K562 (cell line): ENCODE measurements at regions not wholly inside any gene's neighbourhood (a gene's known extent, or its start where the extent isn't known, plus 50 kb on each side); places are given as distances from the start of the nearest gene placed in this dataset.

Source experiments
- ATAC-seq: fragments of 200-7000 bp; cut with Tn5 transposase; 3 replicates; pipeline ENCODE4 v1.9.1; 2020; ENCODE audit warnings: moderate library complexity
- BruUV-seq: library from RNA; stranded (reverse); fragments of 400-500 nt; replicated peaks from 2 replicates; lab custom pipeline; 2021; lab: Mats Ljungman, UMichigan
- CTCF ChIA-PET: fragments of 300-600 bp; formaldehyde crosslinking; extraction: SDS; loops from one replicate; lab custom pipeline; 2021; ENCODE audit warnings: low intra/inter-chr PET ratio; lab: Yijun Ruan, JAX
- POLR2A ChIA-PET: fragments of 300-600, 350-650 bp; sonication (Branson Sonifier 250); formaldehyde crosslinking; extraction: SDS; loops from one replicate; lab custom pipeline; 2021; ENCODE audit warnings: antibody characterized with exemption, inconsistent platforms; lab: Yijun Ruan, JAX
- DNase-seq, 4 experiments: peaks; one replicate each; pipeline versions ENCODE4 v3.0.0 to v3.0.0-alpha.2; 2011 to 2018; ENCODE audit warnings: low spot score in 3 of 4, mixed read lengths in 3 of 4; ENCODE audit errors: extremely low read depth in 1 of 4
- FAIRE-seq: peaks from 2 replicates; lab custom pipeline; 2011; peaks lifted over from hg19 to GRCh38; lab: Jason Lieb, UNC
- H2AFZ ChIP-seq: 2 replicates; pipeline ENCODE4 v1.6.0; 2011; ENCODE audit warnings: low read depth, low read length, control low read depth, inconsistent platforms
- H3K27ac ChIP-seq: fragments of 200-600 bp; 3 replicates; pipeline ENCODE4 v1.8.0; 2011; ENCODE audit warnings: low read depth, mild to moderate bottlenecking, control low read depth, inconsistent platforms, low read length, moderate library complexity, mixed read lengths; ENCODE audit errors: extremely low read depth
- H3K27me3 ChIP-seq, 2 experiments: fragments of 300-600 bp in 1 of 2; 2 replicates in 1 of 2; 3 replicates in 1 of 2; pipeline versions ENCODE4 v1.6.0 to v1.8.0; 2011; ENCODE audit warnings: inconsistent platforms in 2 of 2, low read length in 2 of 2, mild to moderate bottlenecking in 1 of 2, mixed read lengths in 1 of 2, moderate library complexity in 1 of 2; ENCODE audit not compliant: control insufficient read depth in 2 of 2, insufficient read depth in 2 of 2
- H3K36me3 ChIP-seq: fragments of 300-600 bp; 3 replicates; pipeline ENCODE4 v1.8.0; 2011; ENCODE audit warnings: mild to moderate bottlenecking, low read length, inconsistent platforms; ENCODE audit not compliant: control insufficient read depth, insufficient read depth
- H3K4me1 ChIP-seq, 2 experiments: fragments of 200-600 bp in 1 of 2; replicated peaks in 1 of 2; 2 replicates in 1 of 2; 3 replicates in 1 of 2; pipeline versions ENCODE4 v1.5.1 to v1.8.0; 2011; ENCODE audit warnings: inconsistent platforms in 2 of 2, low read length in 2 of 2, mild to moderate bottlenecking in 1 of 2, mixed read lengths in 1 of 2, moderate library complexity in 1 of 2; ENCODE audit not compliant: control insufficient read depth in 2 of 2, insufficient read depth in 2 of 2
- H3K4me2 ChIP-seq: 2 replicates; pipeline ENCODE4 v1.6.1; 2011; ENCODE audit warnings: low read length, control low read depth, inconsistent platforms, mixed read lengths; ENCODE audit not compliant: insufficient read depth
- H3K4me3 ChIP-seq: fragments of 200-600 bp; sonication (generic), shearing (Covaris generic); 2 replicates; pipeline ENCODE4 v1.5.1; 2016; ENCODE audit warnings: control low read depth, inconsistent platforms
- H3K79me2 ChIP-seq: fragments of 200-600 bp; 3 replicates; pipeline ENCODE4 v1.8.0; 2011; ENCODE audit warnings: low read length, inconsistent platforms; ENCODE audit not compliant: control insufficient read depth, insufficient read depth
- H3K9ac ChIP-seq, 2 experiments: 2 replicates each; pipeline versions ENCODE4 v1.6.0 to v1.6.1; 2011; ENCODE audit warnings: low read depth in 2 of 2, low read length in 2 of 2, control low read depth in 1 of 2, inconsistent platforms in 1 of 2, mild to moderate bottlenecking in 1 of 2, mixed read lengths in 1 of 2; ENCODE audit not compliant: insufficient read depth in 1 of 2
- H3K9me1 ChIP-seq: one replicate; pipeline ENCODE4 v1.6.0; 2011; ENCODE audit warnings: inconsistent platforms, mild to moderate bottlenecking, low read length, moderate library complexity; ENCODE audit not compliant: control insufficient read depth, insufficient read depth
- H3K9me3 ChIP-seq: replicated peaks from 2 replicates; pipeline ENCODE4 v1.5.1; 2011; ENCODE audit warnings: low read depth, low read length, inconsistent platforms; ENCODE audit not compliant: control insufficient read depth, insufficient read depth
- H4K20me1 ChIP-seq: replicated peaks from 2 replicates; pipeline ENCODE4 v1.6.1; 2011; ENCODE audit warnings: low read length, inconsistent platforms, mixed read lengths; ENCODE audit not compliant: control insufficient read depth, insufficient read depth
- FOXA1 ChIP-seq: fragments of 450-650 bp; IDR thresholded peaks from 2 replicates; pipeline ENCODE4 v1.6.1; 2016; ENCODE audit warnings: mild to moderate bottlenecking, borderline replicate concordance
- FOXA3 ChIP-seq, 2 experiments: fragments of 450-650 bp in 1 of 2; sonication (generic) in 1 of 2; formaldehyde crosslinking; IDR thresholded peaks in 1 of 2; conservative IDR thresholded peaks in 1 of 2; 2 replicates each; pipeline versions ENCODE4 v1.4.0 to v1.8.0; 2020 to 2022; ENCODE audit warnings: mild to moderate bottlenecking in 2 of 2, missing genetic modification reagents in 1 of 2
- MAFG ChIP-seq: fragments of 450-650 bp; conservative IDR thresholded peaks from 2 replicates; pipeline ENCODE4 v1.6.1; 2016; ENCODE audit warnings: missing genetic modification characterization, missing compliant biosample characterization
- MXI1 ChIP-seq: IDR thresholded peaks from 2 replicates; pipeline ENCODE4 v1.6.1; 2011; ENCODE audit warnings: low read depth, mild to moderate bottlenecking, improper control_type of control experiment, low read length
- NBN ChIP-seq: fragments of 450-650 bp; IDR thresholded peaks from 2 replicates; pipeline ENCODE4 v1.6.1; 2016; ENCODE audit warnings: low read depth, mild to moderate bottlenecking
- PBX2 ChIP-seq, 2 experiments: IDR thresholded peaks in 1 of 2; conservative IDR thresholded peaks in 1 of 2; 2 replicates each; pipeline ENCODE4 v1.6.1; 2016; ENCODE audit warnings: low read depth in 2 of 2, mild to moderate bottlenecking in 1 of 2, missing compliant biosample characterization in 1 of 2, missing genetic modification characterization in 1 of 2, moderate library complexity in 1 of 2
- RBBP5 ChIP-seq: fragments of 200-600 bp; sonication (generic); IDR thresholded peaks from 2 replicates; pipeline ENCODE4 v1.6.1; 2012; ENCODE audit warnings: borderline replicate concordance, mild to moderate bottlenecking, low read length, control low read depth, inconsistent platforms; ENCODE audit not compliant: insufficient read depth, poor library complexity, severe bottlenecking
- ZNF431 ChIP-seq: sonication (generic); formaldehyde crosslinking; IDR thresholded peaks from 2 replicates; pipeline ENCODE4 v1.8.0; 2022; ENCODE audit warnings: mild to moderate bottlenecking, missing genetic modification reagents
- ZNF699 ChIP-seq: fragments of 250-450 bp; sonication (Bioruptor Pico); IDR thresholded peaks from 2 replicates; pipeline ENCODE4 v1.8.0; 2021; ENCODE audit warnings: mild to moderate bottlenecking, moderate library complexity; ENCODE audit not compliant: insufficient replicate concordance
- WGBS: fragments of 100-300 bp; shearing (Covaris generic); methylation state at CpG from one replicate; pipeline ENCODE4 v1.1.6; 2016; ENCODE audit warnings: low coverage, mixed read lengths; ENCODE audit not compliant: insufficient coverage; ENCODE audit errors: missing lambda C conversion rate; 5-methylcytosine and 5-hydroxymethylcytosine counted together
- in situ Hi-C: fragments of 300-500 bp; cut with MboI; formaldehyde crosslinking; loops from 4 replicates; pipeline ENCODE4 v1.15.0; 2018; ENCODE audit warnings: inconsistent platforms, mixed read lengths
- intact Hi-C: fragments of 100-400 bp; cut with micrococcal nuclease; formaldehyde crosslinking; loops from 2 replicates; pipeline ENCODE4 v1.14.2; 2022
- TF ChIP-seq, protein P1 (sequence below), 2 experiments: IDR thresholded peaks; 2 replicates each; pipeline ENCODE4 v1.6.1; 2011; ENCODE audit warnings: borderline replicate concordance in 1 of 2, control low read depth in 1 of 2, low read depth in 1 of 2, low read length in 1 of 2, mild to moderate bottlenecking in 1 of 2, mixed read lengths in 1 of 2, moderate library complexity in 1 of 2; ENCODE audit not compliant: insufficient read depth in 1 of 2, insufficient read length in 1 of 2, poor library complexity in 1 of 2, severe bottlenecking in 1 of 2; ENCODE audit errors: extremely low read depth in 1 of 2
- TF ChIP-seq, protein P2 (sequence below): fragments of 450-650 bp; IDR thresholded peaks from 2 replicates; pipeline ENCODE4 v1.6.1; 2017; ENCODE audit warnings: mild to moderate bottlenecking, moderate library complexity
- TF ChIP-seq, protein P3 (sequence below), 2 experiments: fragments of 150-350 bp in 1 of 2; IDR thresholded peaks; 2 replicates each; pipeline ENCODE4 v1.6.1; 2012 to 2016; ENCODE audit warnings: low read depth in 2 of 2, low read length in 2 of 2, mild to moderate bottlenecking in 1 of 2, moderate library complexity in 1 of 2

- no peak for DNase-seq
- Histone ChIP-seq H3K9me1 (no peaks in the 10 kb centered on the region), H3K27me3 (no peaks in the 10 kb centered on the region), H3K27ac (no peak overlapping the region), H3K4me1 (no peaks in the 10 kb centered on the region), H3K4me2 (no peak overlapping the region), H2AFZ (no peak overlapping the region), H3K9me3 (no peaks in the 10 kb centered on the region; the same call in 1 of the 2 replicates), H4K20me1 (no peaks in the 10 kb centered on the region), H3K4me3 (no peak overlapping the region), H3K79me2 (no peaks in the 10 kb centered on the region), H3K9ac (no peak overlapping the region), H3K36me3 (no peaks in the 10 kb centered on the region)
- CTCF ChIA-PET, result no interaction called here
- in situ Hi-C loops (no loop called here), intact Hi-C loops (no loop called here)
- WGBS, result 0% methylated on average over 1 of the region's 1 CpG
- FAIRE-seq, result no peak
- no TSS peak for BruUV-seq
- no peak for ATAC-seq
- POLR2A ChIA-PET, result no interaction called here
- TF ChIP-seq, protein P1, sequence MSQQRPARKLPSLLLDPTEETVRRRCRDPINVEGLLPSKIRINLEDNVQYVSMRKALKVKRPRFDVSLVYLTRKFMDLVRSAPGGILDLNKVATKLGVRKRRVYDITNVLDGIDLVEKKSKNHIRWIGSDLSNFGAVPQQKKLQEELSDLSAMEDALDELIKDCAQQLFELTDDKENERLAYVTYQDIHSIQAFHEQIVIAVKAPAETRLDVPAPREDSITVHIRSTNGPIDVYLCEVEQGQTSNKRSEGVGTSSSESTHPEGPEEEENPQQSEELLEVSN (IDR thresholded peaks at IDR 0.05; ENCODE audit: borderline replicate concordance in 1 of 2, extremely low read depth in 1 of 2, insufficient read depth in 1 of 2, insufficient read length in 1 of 2, low read depth in 1 of 2, low read length in 1 of 2, poor library complexity in 1 of 2, severe bottlenecking in 1 of 2), result no peak
- TF ChIP-seq ZNF699 (no peak), NBN (no peak), FOXA3 (CRISPR knock-in tag; conservative IDR thresholded peaks at IDR 0.05 in 1 of 2, IDR thresholded peaks at IDR 0.05 in 1 of 2) (no peak), MXI1 (no peak), RBBP5 (no peak), PBX2 (CRISPR knock-in tag; IDR thresholded peaks at IDR 0.05; ENCODE audit: low read depth) (no peak), PBX2 (tag; conservative IDR thresholded peaks at IDR 0.05; ENCODE audit: low read depth) (no peak), MAFG (tag) (no peak), FOXA1 (no peak), ZNF431 (no peak)
- TF ChIP-seq, protein P2, sequence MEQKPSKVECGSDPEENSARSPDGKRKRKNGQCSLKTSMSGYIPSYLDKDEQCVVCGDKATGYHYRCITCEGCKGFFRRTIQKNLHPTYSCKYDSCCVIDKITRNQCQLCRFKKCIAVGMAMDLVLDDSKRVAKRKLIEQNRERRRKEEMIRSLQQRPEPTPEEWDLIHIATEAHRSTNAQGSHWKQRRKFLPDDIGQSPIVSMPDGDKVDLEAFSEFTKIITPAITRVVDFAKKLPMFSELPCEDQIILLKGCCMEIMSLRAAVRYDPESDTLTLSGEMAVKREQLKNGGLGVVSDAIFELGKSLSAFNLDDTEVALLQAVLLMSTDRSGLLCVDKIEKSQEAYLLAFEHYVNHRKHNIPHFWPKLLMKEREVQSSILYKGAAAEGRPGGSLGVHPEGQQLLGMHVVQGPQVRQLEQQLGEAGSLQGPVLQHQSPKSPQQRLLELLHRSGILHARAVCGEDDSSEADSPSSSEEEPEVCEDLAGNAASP, result no peak
- TF ChIP-seq, protein P3, sequence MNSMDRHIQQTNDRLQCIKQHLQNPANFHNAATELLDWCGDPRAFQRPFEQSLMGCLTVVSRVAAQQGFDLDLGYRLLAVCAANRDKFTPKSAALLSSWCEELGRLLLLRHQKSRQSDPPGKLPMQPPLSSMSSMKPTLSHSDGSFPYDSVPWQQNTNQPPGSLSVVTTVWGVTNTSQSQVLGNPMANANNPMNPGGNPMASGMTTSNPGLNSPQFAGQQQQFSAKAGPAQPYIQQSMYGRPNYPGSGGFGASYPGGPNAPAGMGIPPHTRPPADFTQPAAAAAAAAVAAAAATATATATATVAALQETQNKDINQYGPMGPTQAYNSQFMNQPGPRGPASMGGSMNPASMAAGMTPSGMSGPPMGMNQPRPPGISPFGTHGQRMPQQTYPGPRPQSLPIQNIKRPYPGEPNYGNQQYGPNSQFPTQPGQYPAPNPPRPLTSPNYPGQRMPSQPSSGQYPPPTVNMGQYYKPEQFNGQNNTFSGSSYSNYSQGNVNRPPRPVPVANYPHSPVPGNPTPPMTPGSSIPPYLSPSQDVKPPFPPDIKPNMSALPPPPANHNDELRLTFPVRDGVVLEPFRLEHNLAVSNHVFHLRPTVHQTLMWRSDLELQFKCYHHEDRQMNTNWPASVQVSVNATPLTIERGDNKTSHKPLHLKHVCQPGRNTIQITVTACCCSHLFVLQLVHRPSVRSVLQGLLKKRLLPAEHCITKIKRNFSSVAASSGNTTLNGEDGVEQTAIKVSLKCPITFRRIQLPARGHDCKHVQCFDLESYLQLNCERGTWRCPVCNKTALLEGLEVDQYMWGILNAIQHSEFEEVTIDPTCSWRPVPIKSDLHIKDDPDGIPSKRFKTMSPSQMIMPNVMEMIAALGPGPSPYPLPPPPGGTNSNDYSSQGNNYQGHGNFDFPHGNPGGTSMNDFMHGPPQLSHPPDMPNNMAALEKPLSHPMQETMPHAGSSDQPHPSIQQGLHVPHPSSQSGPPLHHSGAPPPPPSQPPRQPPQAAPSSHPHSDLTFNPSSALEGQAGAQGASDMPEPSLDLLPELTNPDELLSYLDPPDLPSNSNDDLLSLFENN (IDR thresholded peaks at IDR 0.05; ENCODE audit: low read depth in 2 of 2, low read length in 2 of 2), result no peak
Measured at GRCh38 chr3:103389356-103389755, 954.5 kb downstream of the ZPLD1 start.
